ENCODE measurements at regions not wholly inside any gene's neighbourhood (a gene's known extent, or its start where the extent isn't known, plus 50 kb on each side); places are given as distances from the start of the nearest gene placed in this dataset.

- Mint-ChIP-seq H3K27ac (ENCODE audit: unreplicated experiment) (no peak overlapping the region), H3K4me3 (ENCODE audit: unreplicated experiment) (no peak overlapping the region), H3K9me3 (ENCODE audit: unreplicated experiment) (no peaks in the 10 kb centered on the region), H3K27me3 (ENCODE audit: unreplicated experiment) (peaks cover 1% of the 10 kb centered on the region), H3K36me3 (ENCODE audit: low read depth, unreplicated experiment) (no peaks in the 10 kb centered on the region), H3K4me1 (ENCODE audit: unreplicated experiment) (peaks cover 14% of the 10 kb centered on the region)
- no peak for TF ChIP-seq CTCF (IDR thresholded peaks at IDR 0.05; ENCODE audit: unreplicated experiment)
- no peak for DNase-seq (ENCODE audit: low spot score)
Observed at GRCh38 chr2:3125001-3125760, 252.4 kb downstream of the EIPR1 start.

GRCh38 chr2:3122525-3122924, 255.1 kb downstream of the EIPR1 start:
- Mint-ChIP-seq H3K27ac (ENCODE audit: unreplicated experiment) (no peak overlapping the region), H3K4me1 (ENCODE audit: unreplicated experiment) (peaks cover 10% of the 10 kb centered on the region), H3K9me3 (ENCODE audit: unreplicated experiment) (no peaks in the 10 kb centered on the region), H3K4me3 (ENCODE audit: unreplicated experiment) (no peak overlapping the region), H3K36me3 (ENCODE audit: low read depth, unreplicated experiment) (no peaks in the 10 kb centered on the region), H3K27me3 (ENCODE audit: unreplicated experiment) (peaks cover 1% of the 10 kb centered on the region)
- DNase-seq (ENCODE audit: low spot score), result no peak
- TF ChIP-seq CTCF (IDR thresholded peaks at IDR 0.05; ENCODE audit: unreplicated experiment), result no peak

GRCh38 chr2:3121601-3122000, 256.0 kb downstream of the EIPR1 start:
- Mint-ChIP-seq H3K36me3 (ENCODE audit: low read depth, unreplicated experiment) (no peaks in the 10 kb centered on the region), H3K27ac (ENCODE audit: unreplicated experiment) (no peak overlapping the region), H3K4me3 (ENCODE audit: unreplicated experiment) (no peak overlapping the region), H3K9me3 (ENCODE audit: unreplicated experiment) (no peaks in the 10 kb centered on the region), H3K4me1 (ENCODE audit: unreplicated experiment) (peaks cover 2% of the 10 kb centered on the region), H3K27me3 (ENCODE audit: unreplicated experiment) (peaks cover 1% of the 10 kb centered on the region)
- TF ChIP-seq CTCF (IDR thresholded peaks at IDR 0.05; ENCODE audit: unreplicated experiment), result no peak
- no peak for DNase-seq (ENCODE audit: low spot score)

- H3K4me3 Mint-ChIP-seq (ENCODE audit: unreplicated experiment), result no peak overlapping the region
- H3K9me3 Mint-ChIP-seq (ENCODE audit: unreplicated experiment), result no peaks in the 10 kb centered on the region
- no peak overlapping the region for H3K27ac Mint-ChIP-seq (ENCODE audit: unreplicated experiment)
- H3K36me3 Mint-ChIP-seq (ENCODE audit: low read depth, unreplicated experiment), result no peaks in the 10 kb centered on the region
- TF ChIP-seq CTCF (IDR thresholded peaks at IDR 0.05; ENCODE audit: unreplicated experiment), result no peak
- H3K27me3 Mint-ChIP-seq (ENCODE audit: unreplicated experiment), result peaks cover 3% of the 10 kb centered on the region
- no peaks in the 10 kb centered on the region for H3K4me1 Mint-ChIP-seq (ENCODE audit: unreplicated experiment)
- no peak for DNase-seq (ENCODE audit: low spot score)
Observed at GRCh38 chr2:3117650-3118216, 259.9 kb downstream of the EIPR1 start.

- no peak overlapping the region for H3K4me3 Mint-ChIP-seq (ENCODE audit: unreplicated experiment)
- no peaks in the 10 kb centered on the region for H3K4me1 Mint-ChIP-seq (ENCODE audit: unreplicated experiment)
- H3K27me3 Mint-ChIP-seq (ENCODE audit: unreplicated experiment), result peaks cover 3% of the 10 kb centered on the region
- DNase-seq (ENCODE audit: low spot score), result no peak
- H3K36me3 Mint-ChIP-seq (ENCODE audit: low read depth, unreplicated experiment), result no peaks in the 10 kb centered on the region
- TF ChIP-seq CTCF (IDR thresholded peaks at IDR 0.05; ENCODE audit: unreplicated experiment), result no peak
- no peak overlapping the region for H3K27ac Mint-ChIP-seq (ENCODE audit: unreplicated experiment)
- H3K9me3 Mint-ChIP-seq (ENCODE audit: unreplicated experiment), result no peaks in the 10 kb centered on the region
Observed at GRCh38 chr2:3116371-3116770, 261.2 kb downstream of the EIPR1 start.

Data from endothelial cell (in vitro differentiated cells).